HG03521 (cell line): ENCODE measurements at regions not wholly inside any gene's neighbourhood (a gene's known extent, or its start where the extent isn't known, plus 50 kb on each side); places are given as distances from the start of the nearest gene placed in this dataset.

Experiments used
- ATAC-seq: cut with Tn5 transposase; IDR thresholded peaks from one replicate; pipeline ENCODE4 v1.9.1; 2021; ENCODE audit warnings: mild to moderate bottlenecking, moderate library complexity; ENCODE audit not compliant: unreplicated experiment

DNA sequence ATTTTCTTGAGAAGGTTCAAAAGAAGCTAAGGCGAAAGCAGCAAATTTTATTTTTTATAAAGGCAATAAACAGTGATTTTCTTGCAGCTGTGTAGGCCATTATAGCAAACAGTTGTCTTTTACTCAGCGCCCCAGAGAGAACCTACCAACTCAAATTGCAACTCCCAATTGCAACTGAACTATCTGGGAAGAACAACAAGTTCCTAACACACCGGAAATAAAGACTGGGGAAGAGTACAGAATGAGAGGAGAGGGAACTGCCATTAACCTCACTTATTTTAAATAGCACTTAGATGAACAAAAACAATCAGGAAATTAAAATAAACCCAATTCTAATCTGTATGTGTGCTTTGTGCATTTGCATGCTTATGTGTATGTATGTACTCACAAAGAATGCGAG lies 171.1 kb downstream of the KCTD12 start:
- no peak for ATAC-seq

DNA sequence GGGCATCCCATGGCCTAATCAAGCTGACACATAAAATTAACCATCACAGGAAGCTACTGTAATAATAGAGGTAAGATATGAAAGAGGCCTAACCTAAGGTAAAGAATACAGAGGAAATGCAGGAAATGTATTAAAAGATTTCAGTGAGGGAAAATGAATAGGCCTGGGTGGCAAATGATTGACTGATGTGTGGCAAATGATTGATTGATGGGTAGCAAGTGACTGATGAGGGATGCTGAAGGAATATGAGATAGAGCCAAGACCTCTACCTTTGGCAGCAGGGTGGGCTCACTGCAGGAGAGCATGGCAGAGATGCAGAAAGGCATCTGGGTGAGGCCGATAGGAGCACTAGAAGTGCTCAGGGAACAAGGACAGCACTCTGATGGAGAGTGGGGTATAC lies 172.9 kb downstream of the KCTD12 start:
- ATAC-seq, result no peak

GRCh38 chr13:76711550-76712182 lies 174.5 kb downstream of the KCTD12 start:
- no peak for ATAC-seq

GRCh38 chr13:76709851-76710250 lies 176.4 kb downstream of the KCTD12 start:
- no peak for ATAC-seq

DNA sequence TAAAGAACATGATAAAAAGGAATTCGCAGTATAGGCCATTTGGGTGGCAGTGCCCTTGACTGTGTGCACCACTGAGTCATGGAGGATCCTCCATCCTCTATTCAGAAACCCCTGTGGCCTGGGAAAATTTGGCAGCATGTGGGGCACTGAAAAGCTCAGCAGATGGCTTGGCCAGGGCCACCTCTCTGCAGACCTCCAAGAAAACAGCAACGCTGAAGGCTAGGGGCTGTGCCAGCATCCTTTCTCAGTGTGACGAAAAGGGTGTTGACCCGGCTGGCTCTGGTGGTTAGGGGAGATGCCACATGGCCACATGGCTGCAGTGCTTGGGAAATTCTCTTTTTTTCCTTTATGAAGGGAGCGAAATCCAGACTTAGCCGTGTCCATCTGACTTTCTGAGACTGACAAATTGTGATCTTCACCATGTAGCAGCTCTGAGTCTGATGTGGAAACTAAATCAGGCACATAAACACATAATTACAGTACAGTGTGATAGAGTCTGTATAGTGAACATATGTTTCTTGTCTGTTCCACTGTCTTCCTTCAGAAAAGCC lies 178.0 kb downstream of the KCTD12 start:
- ATAC-seq, result no peak

DNA sequence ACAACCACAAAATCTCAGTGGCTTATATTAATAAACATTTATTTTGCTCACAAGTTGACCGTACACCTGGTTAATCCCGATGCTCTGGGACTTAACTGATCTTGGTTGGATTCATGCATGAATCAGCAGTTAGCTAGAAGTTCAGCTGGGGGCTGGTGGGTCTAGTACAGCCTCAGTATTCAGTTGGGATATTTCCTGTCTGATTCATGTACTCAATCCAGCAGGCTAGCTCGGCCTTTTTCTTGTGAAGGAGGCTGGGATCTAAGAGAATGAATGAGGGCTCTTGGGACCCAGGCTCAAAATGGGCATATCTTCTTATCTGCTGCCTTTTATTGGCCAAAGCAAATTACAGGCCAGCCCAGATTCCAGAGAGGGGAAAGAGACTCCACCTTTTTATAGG lies 178.8 kb downstream of the KCTD12 start:
- ATAC-seq, result no peak

DNA sequence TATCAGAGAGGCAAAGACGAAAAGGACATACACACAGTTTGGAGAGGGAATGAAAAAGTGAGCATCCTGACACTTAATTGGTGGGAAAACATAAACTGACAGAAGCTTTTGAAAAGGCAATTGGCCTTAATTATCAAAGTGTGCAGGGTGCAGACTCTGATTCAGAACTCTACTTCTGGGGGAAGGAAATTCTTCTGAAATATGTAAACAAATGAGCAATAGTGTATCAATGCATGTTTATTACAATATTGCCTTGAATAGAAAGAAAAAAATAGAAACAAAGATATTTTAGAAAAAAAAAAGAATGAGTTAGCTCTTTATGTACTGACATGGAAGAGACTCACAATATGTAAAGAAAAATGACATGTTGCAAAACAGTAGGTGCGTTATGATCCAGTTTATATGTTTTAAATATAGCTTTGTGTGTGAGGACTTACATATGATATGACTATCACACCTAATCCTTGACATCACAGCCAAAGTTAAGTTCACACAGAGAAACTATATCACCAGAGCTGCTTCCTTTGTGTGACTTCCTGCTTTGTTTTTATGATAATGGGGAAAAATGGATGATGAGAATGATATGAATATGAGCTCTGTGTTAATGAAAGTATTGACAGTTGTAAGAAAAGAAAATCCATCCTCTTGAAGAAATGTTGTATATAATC lies 182.4 kb downstream of the KCTD12 start:
- no peak for ATAC-seq

GRCh38 chr13:76703216-76703615 lies 183.0 kb downstream of the KCTD12 start:
- no peak for ATAC-seq

DNA sequence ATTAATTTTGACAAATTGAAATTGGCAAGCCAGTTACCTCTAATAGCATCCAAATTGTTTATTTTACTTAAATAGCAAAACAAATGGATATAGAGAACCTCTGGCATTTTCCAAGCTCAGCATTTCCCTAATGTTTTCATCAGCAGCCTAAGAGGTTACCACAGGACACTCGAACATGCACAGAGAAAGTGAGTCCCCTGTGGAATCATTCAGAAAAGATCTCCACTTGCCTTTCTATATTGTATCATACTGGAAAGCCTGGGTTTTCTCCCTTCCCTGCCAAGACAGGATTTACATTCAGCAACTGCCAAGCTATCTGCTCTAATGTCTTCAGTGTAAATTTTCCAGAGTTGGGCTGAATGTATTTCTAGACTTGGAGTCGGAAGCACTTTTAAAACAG lies 188.9 kb downstream of the KCTD12 start:
- ATAC-seq, result no peak

DNA sequence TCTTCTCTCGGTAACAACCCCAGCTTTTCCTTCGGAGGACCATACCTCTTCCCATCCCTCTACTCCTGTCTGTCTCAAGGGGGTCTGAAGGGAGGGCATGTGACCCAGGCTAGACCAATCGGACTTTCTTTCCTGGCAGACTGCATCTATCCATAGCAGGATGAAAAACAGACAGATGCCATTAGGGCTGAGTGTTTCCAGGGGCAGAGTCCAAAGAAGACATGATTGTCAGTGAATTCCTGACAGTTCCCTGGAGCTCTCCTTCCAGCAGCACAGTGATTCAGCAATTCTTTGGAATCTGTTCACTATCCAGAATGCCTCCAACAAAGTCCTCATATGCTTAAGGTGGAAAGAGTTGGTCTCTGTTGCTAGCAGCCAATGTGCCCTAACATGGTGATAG lies 189.8 kb downstream of the KCTD12 start:
- ATAC-seq, result no peak

DNA sequence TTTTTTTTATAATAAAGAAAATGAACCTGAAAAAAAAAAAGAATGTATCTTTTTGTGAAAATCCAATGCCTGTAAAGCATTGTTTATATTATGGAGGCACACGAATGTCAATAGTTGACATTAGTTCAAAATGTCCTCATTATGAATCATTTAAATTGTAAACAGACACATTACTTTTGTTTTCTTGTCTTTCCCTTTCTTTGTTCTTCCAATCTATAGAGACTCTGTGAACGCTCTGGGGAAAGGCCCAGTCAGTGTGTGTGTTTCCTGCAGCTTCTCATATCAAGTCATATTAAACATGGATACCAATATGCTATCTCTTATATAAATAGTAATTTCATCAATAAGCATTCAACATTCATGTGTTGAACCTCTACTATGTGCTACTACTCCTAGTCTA lies 193.1 kb downstream of the KCTD12 start:
- no peak for ATAC-seq

- no peak for ATAC-seq
These were observed 193.9 kb downstream of the KCTD12 start for GRCh38 chr13:76692346-76692745.

DNA sequence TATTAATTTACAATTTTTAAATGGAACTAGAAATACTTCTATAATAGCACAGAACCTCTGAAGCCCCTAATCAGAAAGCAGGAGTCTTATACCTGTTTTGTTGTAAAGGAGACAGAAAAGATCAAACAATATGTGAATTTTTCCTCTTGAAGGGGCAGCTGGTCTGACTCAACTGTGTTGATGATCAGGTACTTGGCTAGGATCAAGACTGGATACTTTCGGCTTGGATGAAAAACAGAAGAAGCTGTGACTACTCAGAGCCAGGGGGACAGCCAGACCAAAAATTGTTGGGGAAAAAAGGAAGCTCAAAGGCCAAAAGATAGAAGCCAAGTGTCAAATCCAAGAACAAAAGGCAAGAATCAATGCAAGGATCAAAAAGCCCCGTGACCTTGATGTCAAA lies 195.6 kb downstream of the KCTD12 start:
- ATAC-seq, result no peak

- ATAC-seq, result no peak
These were observed 198.7 kb downstream of the KCTD12 start for GRCh38 chr13:76687467-76687866.

GRCh38 chr13:76685938-76686337 lies 200.3 kb downstream of the KCTD12 start:
- ATAC-seq, result no peak

- ATAC-seq, result no peak
These were observed 201.9 kb downstream of the KCTD12 start for GRCh38 chr13:76684336-76684735.

DNA sequence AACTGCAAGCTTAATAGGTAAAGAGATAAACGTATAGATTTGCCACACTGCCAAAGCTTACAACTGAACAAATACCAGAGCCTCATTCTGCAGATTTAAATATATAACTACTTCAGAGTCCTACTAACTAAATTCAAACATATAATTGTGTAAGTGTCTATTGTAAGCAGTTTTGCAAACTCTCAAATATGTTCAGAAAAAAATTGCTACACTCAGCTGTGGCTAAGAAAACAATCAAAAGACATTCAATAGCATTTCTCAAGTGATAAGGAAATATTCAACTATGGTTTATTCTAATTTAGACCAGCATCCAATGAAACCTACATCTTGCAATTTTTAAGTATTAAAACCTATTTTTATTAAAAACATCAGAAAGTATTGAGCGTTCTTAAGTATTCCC lies 202.4 kb downstream of the KCTD12 start:
- ATAC-seq, result no peak

- ATAC-seq, result no peak
These were observed 203.0 kb downstream of the KCTD12 start for GRCh38 chr13:76683168-76683567.

GRCh38 chr13:76680112-76680511 lies 206.1 kb downstream of the KCTD12 start:
- no peak for ATAC-seq

DNA sequence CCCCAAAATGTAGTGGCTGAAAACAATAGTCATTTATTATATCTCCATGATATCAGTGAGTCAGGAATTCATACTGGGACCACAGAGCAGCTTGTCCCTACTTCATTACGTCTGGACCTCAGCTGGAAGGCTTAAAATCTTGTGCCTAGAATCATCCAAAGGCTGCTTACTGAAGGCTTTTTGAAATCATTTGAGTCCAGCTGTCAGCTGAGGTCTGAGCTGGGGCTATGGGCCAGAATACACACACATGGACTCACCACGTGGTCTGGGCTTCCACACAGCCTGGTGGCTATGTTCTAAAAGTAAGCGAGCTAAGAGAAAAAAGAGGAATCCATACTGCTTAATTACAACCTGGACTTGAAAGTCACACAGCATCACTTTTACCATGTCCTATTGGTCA lies 209.2 kb downstream of the KCTD12 start:
- no peak for ATAC-seq

DNA sequence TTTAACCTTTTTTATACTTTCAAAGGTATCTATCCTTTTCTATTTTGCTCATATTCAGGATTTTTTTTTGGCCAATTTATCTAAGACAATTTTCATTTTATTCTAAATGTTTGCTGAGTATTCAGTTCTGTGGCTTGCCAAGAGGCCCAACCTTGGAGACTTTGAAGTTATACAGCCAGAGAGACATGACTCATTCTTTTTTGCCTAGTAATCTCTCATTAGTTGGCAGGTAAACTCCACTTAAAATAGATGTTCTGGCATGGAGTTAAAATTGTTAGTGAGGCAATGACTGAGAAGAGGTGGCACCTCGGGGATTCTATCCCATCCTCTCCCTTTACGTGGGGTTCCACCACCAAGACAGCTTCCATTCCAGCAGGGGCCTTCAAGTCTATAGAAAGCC lies 213.8 kb downstream of the KCTD12 start:
- no peak for ATAC-seq

GRCh38 chr13:76668716-76669115 lies 217.5 kb downstream of the KCTD12 start:
- no peak for ATAC-seq

GRCh38 chr13:76668141-76668540 lies 218.1 kb downstream of the KCTD12 start:
- no peak for ATAC-seq
